NCI-H524 (cell line): ENCODE measurements at regions not wholly inside any gene's neighbourhood (a gene's known extent, or its start where the extent isn't known, plus 50 kb on each side); places are given as distances from the start of the nearest gene placed in this dataset.
"Not testable (repeated sequence)": the region's sequence is repeated elsewhere in the genome, so short reads cannot be mapped to it uniquely, and the experiment has no call there.

Source experiments
- DNase-seq, 2 experiments: peaks; one replicate each; lab custom pipeline; 2025; lab: John Stamatoyannopoulos, UW

DNA sequence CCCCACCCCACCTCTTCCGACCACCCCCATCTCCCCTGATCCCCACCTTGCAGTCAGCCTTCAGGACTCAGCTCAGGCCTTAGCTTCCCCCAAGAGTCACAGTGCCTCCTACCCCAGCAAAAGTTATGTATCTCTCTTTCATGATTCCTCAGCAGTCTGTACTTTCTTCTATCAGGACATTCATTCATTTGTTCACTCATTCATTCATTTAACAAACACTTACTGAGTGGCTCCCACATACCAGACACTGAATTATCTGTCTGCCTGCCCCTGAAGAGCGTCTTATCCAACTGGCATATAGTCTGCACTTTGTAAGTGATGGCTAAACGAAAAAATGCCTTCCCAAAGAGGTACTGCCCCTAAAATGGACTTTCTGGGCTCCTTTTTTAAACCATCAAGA lies 114.4 kb upstream of the SLC35F3 start:
- DNase-seq, result no peak

DNA sequence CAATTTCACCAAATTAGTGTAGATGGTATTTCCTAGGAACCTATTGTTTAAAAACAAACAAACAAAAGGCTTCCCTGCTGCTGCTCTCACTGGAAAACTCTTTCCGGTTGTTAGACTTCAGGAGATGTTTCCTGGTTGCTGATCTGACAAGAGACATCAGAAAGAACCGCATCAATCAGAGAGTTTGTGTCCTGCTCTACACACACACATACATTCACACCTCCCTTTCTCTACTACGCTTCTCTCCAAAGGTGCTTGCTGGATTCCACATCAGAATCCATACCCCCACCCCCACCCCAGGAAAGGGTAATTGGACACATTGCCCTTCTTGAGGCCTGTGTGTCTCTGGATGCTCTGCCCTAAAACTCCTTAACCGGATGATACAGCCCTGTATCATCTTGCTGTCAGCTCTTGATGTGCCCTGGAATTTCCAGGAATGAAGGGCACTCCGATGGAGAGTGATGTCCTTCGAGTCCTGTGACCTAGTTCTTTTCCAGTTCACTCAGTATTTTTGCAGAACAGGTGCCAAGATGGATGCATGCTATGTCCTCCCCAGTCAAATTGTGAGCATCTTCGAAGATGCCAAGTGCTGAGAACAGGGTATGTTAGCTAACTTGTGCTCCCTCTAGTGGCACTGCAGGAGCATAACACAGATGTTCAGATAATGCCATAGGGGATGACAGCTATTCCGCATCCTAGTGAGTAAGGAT lies 113.7 kb upstream of the SLC35F3 start:
- peak; percentile 44 to 73 for DNase-seq

DNA sequence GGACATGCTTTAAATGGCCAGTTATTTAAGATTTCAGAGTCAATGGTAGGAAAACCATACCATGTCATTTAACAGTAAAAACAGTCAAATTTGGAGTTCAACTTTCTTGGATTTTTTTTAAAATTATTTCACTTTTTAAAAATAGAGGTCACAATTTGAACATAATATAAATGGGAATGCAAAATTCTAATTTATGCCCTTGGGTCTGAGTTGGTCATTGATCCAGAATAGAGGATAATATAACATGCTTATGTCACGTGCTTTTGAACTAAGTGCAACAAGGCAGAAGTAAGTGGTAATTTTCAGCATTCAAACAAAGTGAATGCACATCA lies 113.1 kb upstream of the SLC35F3 start:
- DNase-seq, result no peak

DNA sequence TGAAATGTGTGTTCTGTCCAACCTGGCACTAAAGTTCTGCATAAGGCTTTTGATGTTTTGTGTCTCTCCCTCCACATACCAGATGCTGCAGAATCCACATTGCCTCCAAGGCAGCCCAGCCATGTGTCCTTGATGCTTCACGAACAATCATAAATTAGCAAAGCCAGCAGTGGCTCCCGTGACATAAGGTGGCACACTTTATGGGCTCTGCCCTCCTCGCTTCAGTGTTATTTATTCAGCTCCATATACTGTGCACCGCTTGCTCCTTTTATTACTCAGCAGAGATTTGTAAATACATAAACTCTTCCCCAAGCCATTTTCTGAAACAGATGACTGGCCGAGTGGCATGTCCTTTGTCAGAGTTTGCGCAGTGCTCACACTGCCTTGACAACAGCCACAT lies 112.8 kb upstream of the SLC35F3 start:
- DNase-seq, result peak in 1 of 2 experiments; percentile 44

DNA sequence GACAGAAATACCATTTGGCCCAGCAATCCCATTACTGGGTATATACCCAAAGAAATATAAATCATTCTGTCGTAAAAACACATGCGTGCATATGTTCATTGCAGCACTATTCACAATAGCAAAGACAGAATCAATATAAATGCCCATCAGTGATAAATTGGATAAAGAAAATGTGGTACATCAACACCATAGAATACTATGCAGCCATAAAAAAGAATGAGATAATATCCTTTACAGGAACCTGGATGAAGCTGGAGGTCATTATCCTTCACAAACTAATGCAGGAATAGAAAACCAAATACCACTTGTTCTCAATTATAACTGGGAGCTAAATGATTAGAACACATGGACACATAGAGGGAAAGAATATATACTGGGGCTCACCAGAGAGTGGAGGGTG lies 109.6 kb upstream of the SLC35F3 start:
- no peak for DNase-seq

DNA sequence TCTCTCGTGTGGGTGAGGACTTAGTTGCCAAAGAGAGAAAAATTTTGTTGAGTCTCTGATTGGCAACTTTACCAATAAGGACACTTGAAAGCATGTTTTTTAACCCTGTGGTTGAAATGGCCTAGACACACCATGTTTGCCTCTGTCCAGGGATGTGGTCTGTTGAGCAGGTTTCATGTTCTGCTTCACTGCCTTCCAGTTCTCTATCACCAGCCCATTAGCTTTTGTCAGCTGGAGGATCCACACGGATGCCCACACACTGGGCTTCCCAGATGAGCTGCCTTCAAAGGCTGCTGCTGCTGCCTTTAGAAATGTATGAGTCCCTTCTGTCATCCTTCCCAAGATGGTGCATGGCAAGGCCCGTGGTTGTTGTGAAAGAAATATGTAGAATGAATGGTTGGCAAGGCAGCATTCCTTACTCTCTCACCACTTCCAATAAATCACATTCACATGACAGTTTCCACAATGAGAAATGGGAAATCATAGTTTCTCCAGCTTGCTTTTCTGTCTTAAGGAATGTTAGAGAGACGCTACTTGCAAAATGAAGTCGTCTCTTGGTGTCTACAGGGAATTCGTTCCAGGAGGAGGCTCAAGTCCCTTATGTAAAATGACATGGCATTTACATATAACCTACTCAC lies 108.2 kb upstream of the SLC35F3 start:
- no peak for DNase-seq

DNA sequence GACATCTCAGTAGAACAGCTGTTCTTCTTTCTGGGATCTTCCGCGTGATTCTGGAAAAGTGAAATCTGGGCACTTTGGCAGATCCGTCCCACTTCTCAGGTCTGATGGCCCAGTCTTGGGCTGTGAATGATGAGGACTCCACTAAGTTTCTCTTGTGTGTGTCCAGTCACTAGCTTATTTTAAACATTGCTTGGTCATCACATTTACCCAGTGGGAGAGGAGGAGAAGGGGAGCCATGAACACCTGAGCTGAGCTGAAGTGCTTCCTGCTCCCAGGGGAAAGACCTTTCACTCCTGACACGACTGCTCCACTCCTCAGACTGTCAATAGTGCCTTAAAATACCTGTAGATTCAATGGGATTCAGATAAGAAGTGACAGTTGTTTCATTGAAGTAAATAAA lies 101.9 kb upstream of the SLC35F3 start:
- DNase-seq, result no peak

DNA sequence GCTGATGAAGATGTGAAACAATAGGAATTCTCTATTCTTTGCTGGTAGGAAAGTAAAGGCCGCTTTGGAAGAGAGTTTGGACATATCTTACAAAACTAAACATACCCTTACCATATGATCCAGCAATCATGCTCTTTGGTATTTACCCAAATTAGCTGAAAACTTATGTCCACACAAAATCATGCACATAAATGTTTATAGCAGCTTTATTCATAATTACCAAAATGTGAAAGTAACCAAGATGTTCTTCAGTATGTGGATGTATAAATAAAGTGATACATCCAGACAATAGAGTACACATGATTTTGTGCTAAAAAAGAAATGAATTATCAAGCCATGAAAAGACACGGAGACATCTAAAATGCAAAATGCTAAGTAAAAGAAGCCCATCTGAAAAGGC lies 98.7 kb upstream of the SLC35F3 start:
- DNase-seq, result no peak

DNA sequence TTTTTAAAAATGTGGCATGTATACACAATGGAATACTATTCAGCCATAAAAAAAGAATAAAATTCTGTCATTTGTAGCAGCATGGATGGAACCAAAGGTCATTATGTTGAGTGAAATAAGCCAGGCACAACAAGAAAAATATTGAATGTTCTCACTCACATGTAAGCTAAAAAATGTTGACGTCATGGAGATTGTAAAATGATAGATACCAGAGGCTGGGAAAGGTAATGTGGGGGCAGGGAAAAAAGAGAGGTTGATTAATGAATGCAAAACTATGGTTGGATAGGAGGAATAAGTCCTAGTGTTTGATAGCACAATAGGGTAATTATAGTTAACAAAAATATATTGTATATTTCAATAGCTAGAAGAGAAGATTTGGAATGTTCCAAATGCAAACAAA lies 89.1 kb upstream of the SLC35F3 start:
- DNase-seq, result no peak

DNA sequence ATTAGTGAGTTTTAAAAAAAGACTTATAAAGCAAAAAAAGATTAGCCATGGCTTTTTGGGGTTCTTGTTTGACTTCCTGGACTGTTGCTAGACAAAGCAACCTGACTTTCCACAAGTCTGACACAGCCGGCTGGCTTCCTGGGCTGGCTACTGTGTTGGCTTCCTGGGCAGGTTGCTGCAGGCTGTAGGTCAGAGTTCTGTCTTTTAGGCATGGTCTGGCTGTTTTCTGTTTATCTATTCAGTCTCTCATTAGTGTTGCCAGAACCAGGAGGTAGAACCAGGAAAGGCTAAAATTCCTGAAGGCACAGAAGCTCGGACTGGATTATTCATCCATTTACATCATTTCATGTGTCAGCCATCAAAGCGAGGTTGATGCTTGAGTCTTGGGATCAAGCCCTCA lies 88.6 kb upstream of the SLC35F3 start:
- DNase-seq, result no peak

DNA sequence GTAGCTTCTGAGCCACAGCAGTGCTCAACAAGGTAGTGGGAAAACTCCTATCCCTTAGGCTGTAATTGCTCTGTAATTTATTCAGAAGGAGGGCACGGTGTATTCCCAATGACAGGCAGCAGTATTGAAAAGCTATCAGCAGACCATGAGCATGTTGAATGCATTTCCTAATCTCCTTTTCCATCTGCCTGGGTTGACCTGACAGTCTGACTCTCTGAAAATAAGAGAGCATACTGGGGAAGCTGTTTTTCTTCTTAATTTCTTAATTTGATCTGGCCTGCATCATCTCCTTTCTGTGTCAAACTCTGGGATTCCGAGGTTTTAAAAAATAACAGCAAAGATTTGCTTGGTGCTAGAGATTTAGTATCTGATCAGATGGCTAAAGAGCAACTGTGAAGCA lies 88.1 kb upstream of the SLC35F3 start:
- DNase-seq, result peak in 1 of 2 experiments; percentile 12

DNA sequence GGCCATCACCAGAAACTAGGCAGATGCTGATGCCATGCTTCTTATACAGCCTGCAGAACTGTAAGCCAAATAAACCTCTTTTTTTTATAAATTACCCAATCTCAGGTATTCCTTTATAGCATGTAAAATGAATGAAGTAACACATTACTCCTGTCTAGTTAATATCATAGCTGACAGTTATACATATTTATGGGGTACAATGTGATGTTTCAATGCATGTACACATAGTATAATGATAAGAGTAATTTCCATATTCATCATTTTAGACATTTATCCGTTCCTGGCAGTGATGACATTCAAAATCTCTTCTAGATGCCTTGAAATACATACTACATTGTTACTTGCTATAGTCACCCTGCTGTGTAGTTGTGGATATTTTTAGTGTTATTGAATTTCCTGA lies 85.4 kb upstream of the SLC35F3 start:
- DNase-seq, result no peak

DNA sequence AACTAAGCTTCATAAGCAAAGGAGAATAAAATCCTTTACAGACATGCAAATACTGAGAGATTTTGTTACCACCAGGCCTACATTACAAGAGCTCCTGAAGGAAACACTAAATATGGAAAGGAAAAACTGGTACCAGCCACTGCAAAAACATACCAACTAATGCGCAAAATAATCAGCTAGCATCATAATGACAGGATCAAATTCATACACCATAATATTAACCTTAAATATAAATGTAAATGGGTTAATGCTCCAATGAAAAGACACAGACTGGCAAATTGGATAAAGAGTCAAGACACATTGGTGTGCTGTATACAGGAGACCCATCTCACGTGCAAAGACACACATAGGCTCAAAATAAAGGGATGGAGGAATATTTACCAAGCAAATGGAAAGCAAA lies 80.3 kb upstream of the SLC35F3 start:
- DNase-seq, result not testable (repeated sequence)

DNA sequence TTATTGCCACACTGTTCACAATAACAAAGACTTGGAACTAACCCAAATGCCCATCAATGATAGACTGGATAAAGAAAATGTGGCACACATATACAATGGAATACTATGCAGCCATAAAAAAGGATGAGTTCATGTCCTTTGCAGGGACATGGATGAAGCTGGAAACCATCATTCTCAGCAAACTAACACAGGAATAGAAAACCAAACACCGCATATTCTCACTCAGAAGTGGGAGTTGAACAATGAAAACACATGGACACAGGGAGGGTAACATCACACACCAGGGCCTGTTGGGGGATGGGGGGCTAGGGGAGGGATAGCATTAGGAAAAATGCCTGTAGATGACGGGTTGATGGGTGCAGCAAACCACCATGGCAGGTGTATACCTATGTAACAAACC lies 76.5 kb upstream of the SLC35F3 start:
- DNase-seq, result not testable (repeated sequence)

DNA sequence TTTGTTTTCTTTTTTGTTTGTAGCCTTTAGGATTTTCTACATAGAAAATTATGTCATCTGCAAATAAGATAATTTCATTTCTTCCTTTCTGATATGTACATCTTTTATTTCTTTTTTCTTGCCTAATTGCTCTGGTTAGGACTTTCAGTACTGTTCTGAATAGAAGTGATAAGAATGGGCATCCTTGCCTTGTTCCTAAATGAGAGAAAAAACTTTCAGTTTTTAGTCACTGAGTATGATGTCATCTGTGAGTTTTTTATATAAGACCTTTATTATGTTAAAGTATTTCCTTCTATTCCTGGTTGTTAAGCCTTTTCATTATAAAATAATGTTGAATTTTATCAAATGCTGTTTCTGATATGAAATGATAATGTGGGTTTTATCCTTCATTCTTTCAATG lies 76.0 kb upstream of the SLC35F3 start:
- DNase-seq, result no peak

DNA sequence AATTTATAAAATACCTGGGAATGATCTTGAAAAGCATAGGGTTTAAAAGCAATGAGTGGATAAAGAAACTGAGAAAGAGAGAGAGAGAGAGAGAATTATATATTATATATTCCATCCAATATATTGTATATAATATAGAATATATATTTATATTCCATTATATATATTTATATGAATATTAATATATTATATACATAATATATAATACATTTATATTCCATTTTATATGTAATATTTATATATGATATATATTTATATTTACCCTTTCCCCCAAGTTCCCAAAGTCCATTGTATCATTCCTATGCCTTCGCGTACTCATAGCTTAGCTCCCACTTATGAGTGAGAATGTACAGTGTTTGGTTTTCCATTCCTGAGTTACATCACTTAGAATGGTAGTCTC lies 69.9 kb upstream of the SLC35F3 start:
- no peak for DNase-seq

DNA sequence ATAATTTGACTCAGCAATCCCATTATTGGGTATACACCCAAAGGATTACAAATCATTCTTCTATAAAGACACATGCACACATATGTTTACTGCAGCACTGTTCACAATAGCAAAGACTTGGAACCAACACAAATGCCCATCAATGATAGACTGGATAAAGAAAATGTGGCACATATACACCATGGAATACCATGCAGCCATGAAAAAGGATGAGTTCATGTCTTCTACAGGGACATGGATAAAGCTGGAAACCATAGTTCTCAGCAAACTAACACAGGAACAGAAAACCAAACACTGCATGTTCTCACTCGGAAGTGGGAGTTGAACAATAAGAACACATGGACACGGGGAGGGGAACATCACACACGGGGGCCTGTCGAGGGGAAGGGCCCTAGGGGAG lies 66.3 kb upstream of the SLC35F3 start:
- DNase-seq, result not testable (repeated sequence)

DNA sequence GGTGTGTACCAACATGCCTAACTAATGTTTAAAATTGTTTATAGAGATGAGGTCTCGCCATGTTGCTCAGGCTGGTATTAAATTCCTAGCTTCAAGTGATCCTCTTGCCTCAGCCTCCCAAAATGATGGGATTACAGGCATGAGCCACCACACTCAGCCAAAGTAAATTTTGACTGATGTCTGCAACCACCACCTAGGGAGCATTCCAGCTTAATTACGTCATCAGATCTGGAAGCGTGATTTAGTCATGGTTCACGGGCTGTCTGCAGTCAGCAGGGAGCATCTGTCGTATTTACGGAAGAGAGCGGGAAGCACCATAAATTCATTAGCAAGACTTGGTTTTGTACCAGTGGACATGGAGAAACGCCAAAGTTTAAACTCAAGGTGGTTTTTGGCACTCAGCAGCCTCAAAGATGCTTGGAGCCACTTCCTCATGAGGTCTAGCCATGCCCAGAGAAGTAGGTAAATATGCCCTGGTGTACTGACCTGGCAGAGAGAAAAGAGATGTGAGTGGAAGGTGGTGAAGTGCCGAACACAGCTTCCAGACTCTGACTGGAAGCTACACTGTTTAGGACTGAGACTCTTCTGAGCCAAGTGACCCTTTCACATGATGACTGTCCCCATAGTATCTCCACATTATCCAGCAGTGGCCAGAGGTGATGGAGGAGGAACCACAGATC lies 60.8 kb upstream of the SLC35F3 start:
- peak; percentile 5 to 46 for DNase-seq

DNA sequence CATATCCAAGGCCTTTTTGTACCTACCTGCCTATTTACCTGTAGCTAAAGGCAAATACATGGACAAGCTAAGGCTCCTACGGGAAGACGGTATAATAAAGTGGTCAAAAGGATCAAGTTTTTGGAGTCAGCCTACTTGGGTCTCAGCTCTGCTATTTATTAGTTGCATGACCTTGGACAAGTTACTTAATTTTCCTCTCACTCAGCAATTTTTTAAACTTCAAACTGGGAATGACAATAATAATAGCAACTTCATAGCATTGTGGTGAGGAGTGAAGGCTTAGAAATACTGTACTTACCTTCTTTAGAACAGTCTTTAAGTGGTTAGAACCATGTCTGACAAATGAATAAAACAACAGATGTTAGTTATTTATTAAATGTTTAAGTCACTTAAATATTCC lies 60.2 kb upstream of the SLC35F3 start:
- DNase-seq, result no peak

DNA sequence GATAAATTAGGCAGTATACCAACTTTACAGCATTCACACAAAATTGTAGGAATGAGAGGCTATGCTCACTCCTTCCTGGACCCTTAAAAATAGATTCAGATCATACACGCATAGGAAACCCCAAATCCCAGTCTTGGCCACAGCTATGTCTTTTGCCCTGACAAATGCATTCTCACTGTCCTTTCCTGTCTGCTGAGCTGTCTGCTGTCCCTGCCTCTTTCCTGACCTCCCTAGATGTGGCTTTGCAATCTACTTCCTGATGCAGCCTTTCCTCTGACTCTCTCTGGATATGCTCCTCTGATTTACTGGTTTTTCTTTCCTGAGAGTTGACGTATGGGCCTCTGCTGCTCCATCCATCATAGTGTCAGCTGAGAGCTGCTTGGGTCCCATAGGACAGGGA lies 59.8 kb upstream of the SLC35F3 start:
- no peak for DNase-seq
